ENCODE measurements at regions not wholly inside any gene's neighbourhood (a gene's known extent, or its start where the extent isn't known, plus 50 kb on each side); places are given as distances from the start of the nearest gene placed in this dataset.

DNA sequence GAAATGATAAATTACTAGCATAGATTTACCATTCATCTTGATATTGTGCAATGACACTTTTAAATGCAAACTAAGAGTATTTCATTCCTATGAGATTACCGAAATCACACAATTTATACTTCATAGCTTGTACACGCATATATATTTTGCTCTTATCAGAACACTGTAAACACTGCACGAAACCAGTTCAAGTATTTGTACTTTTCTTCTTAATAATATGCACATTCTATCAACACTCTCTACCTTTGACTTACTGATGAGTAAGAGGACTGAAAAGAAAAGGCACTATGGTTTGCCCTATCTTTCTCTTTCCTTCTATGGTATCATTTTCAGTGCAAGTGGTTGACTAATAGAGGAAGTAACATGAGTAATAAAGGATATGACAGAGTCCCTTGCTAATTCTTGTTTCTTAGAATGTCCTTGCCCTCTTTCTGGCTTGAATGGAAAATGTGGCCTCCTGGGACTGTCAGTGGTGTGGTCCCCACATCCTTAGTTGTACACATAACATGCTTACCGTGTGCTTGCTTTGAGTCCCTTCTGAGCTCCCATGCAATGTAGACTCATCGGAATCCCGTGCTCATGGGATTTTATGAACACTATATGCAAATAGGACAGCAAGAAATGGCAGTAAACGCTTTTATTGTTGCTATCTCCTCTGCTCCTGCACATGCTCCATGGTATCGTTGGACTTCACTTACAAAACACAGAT is 363.5 kb upstream of the TNP1 start:
- no peaks in the 10 kb centered on the region for H3K36me3 ChIP-seq (replicated peaks; ENCODE audit: insufficient read depth, low read depth)
- no peaks in the 10 kb centered on the region for H3K27me3 ChIP-seq
- no peak overlapping the region for H3K4me3 ChIP-seq
- H3K9me2 ChIP-seq (replicated peaks; ENCODE audit: insufficient read depth) = no peaks in the 10 kb centered on the region
- H3K4me2 ChIP-seq = no peak overlapping the region
- H3K4me1 ChIP-seq (ENCODE audit: insufficient read depth) = no peaks in the 10 kb centered on the region
- no peak overlapping the region for H2AFZ ChIP-seq
- DNase-seq (ENCODE audit: low spot score) = no peak
- H3K27ac ChIP-seq = peak overlapping the region; percentile 82
- TF ChIP-seq EZH2phosphoT487 (IDR thresholded peaks at IDR 0.05; ENCODE audit: low read depth, severe bottlenecking, unreplicated experiment) (no peak), EZH2 (IDR thresholded peaks at IDR 0.05; ENCODE audit: borderline replicate concordance) (no peak)
- TF ChIP-seq, protein P1, sequence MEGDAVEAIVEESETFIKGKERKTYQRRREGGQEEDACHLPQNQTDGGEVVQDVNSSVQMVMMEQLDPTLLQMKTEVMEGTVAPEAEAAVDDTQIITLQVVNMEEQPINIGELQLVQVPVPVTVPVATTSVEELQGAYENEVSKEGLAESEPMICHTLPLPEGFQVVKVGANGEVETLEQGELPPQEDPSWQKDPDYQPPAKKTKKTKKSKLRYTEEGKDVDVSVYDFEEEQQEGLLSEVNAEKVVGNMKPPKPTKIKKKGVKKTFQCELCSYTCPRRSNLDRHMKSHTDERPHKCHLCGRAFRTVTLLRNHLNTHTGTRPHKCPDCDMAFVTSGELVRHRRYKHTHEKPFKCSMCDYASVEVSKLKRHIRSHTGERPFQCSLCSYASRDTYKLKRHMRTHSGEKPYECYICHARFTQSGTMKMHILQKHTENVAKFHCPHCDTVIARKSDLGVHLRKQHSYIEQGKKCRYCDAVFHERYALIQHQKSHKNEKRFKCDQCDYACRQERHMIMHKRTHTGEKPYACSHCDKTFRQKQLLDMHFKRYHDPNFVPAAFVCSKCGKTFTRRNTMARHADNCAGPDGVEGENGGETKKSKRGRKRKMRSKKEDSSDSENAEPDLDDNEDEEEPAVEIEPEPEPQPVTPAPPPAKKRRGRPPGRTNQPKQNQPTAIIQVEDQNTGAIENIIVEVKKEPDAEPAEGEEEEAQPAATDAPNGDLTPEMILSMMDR (IDR thresholded peaks at IDR 0.05; ENCODE audit: poor library complexity) = no peak
- 82% methylated on average over 8 of the region's 8 CpGs for WGBS (ENCODE audit: low lambda C conversion rate, missing lambda C conversion rate)
- no peaks in the 10 kb centered on the region for H3K9me3 ChIP-seq (ENCODE audit: low read depth)
- H3K79me2 ChIP-seq = no peaks in the 10 kb centered on the region
- H4K20me1 ChIP-seq (ENCODE audit: insufficient read depth, poor library complexity, severe bottlenecking) = no peaks in the 10 kb centered on the region

DNA sequence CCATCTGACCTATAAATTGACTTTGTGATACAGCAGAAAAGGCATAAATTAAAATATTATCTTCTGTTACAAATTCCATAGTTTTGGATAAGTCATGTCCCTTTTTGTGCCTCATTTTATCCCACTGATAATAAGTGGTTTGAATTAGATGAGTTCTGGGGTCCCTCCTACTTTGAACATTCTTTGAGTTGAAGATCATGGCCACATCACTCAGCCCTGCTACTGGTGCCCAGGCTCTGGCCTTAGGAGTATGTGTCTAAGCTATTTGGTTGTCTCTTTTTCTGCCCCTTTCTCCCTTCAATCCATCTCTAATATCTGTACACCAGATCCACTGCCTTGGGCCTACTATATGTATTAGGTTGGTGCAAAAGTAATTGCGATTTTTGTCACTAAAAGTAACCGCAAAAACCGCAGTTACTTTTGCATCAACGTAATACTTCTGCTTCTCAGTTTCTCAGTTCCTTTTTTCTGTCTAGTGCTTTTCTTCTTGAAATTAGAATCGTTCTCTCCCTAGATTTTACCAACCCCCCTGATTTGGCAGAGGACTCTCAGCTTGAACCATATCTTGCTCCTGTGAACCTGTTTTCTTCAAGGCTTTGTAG is 362.5 kb upstream of the TNP1 start:
- no peaks in the 10 kb centered on the region for H4K20me1 ChIP-seq (ENCODE audit: insufficient read depth, poor library complexity, severe bottlenecking)
- no peaks in the 10 kb centered on the region for H3K9me2 ChIP-seq (replicated peaks; ENCODE audit: insufficient read depth)
- H3K4me2 ChIP-seq = no peak overlapping the region
- peak overlapping the region; percentile 59 for H3K27ac ChIP-seq
- no peaks in the 10 kb centered on the region for H3K79me2 ChIP-seq
- WGBS (ENCODE audit: low lambda C conversion rate, missing lambda C conversion rate) = 97% methylated on average over 5 of the region's 5 CpGs
- H2AFZ ChIP-seq = no peak overlapping the region
- H3K4me1 ChIP-seq (ENCODE audit: insufficient read depth) = no peaks in the 10 kb centered on the region
- TF ChIP-seq, protein P1 (IDR thresholded peaks at IDR 0.05; ENCODE audit: poor library complexity) = no peak
- TF ChIP-seq EZH2phosphoT487 (IDR thresholded peaks at IDR 0.05; ENCODE audit: low read depth, severe bottlenecking, unreplicated experiment) (no peak), EZH2 (IDR thresholded peaks at IDR 0.05; ENCODE audit: borderline replicate concordance) (no peak)
- DNase-seq (ENCODE audit: low spot score) = no peak
- H3K27me3 ChIP-seq = no peaks in the 10 kb centered on the region
- no peaks in the 10 kb centered on the region for H3K36me3 ChIP-seq (replicated peaks; ENCODE audit: insufficient read depth, low read depth)
- H3K4me3 ChIP-seq = no peak overlapping the region
- H3K9me3 ChIP-seq (ENCODE audit: low read depth) = no peaks in the 10 kb centered on the region

DNA sequence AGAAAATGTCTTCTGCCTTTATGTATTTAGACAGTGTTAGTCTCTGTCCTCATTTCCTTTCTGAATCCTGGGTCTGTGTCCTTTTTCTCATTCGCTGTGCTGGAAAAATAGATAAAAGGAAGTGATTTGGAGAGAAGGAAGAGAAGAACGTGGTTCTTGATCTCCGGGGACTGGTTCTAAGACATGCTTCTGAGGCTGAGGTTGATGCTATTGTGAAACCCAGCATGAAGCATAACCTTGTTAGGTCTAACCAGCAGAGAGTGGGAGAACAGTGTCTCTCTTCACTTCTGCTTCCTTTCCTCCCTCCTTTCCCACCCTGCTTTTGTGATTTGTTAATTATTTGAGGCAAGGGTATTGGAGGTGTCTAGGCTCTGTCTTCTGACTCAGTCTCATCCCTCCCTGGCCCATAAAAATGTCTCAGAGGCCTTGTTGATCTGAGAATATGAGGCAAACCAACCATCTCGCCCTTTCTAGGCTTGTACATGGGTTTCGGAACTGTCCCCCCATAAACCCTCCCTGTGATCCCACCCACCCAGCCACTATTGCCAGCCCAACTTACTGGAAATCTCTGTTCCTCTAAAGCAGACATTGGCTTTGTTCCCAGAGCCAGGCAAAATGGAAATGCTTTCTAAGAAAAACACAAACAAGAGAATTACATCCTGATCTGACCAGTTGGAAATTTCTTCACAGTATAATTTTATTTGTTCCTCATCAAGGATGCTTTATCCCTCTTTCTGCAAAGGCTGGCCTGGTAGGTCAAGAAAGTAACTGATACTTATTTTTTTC is 360.6 kb upstream of the TNP1 start:
- TF ChIP-seq, protein P1 (IDR thresholded peaks at IDR 0.05; ENCODE audit: poor library complexity) = no peak
- TF ChIP-seq EZH2phosphoT487 (IDR thresholded peaks at IDR 0.05; ENCODE audit: low read depth, severe bottlenecking, unreplicated experiment) (no peak), EZH2 (IDR thresholded peaks at IDR 0.05; ENCODE audit: borderline replicate concordance) (no peak)

More for the DNA sequence above, 360.6 kb upstream of the TNP1 start:
- Histone ChIP-seq H3K9me3 (ENCODE audit: low read depth) (no peaks in the 10 kb centered on the region), H3K27ac (peak overlapping the region; percentile 21), H3K4me3 (no peak overlapping the region), H4K20me1 (ENCODE audit: insufficient read depth, poor library complexity, severe bottlenecking) (no peaks in the 10 kb centered on the region), H3K36me3 (replicated peaks; ENCODE audit: insufficient read depth, low read depth) (no peaks in the 10 kb centered on the region), H3K9me2 (replicated peaks; ENCODE audit: insufficient read depth) (no peaks in the 10 kb centered on the region), H3K79me2 (no peaks in the 10 kb centered on the region), H2AFZ (no peak overlapping the region), H3K27me3 (no peaks in the 10 kb centered on the region), H3K4me2 (no peak overlapping the region), H3K4me1 (ENCODE audit: insufficient read depth) (no peaks in the 10 kb centered on the region)
- DNase-seq (ENCODE audit: low spot score) = peak; percentile 31
- WGBS (ENCODE audit: low lambda C conversion rate, missing lambda C conversion rate) = 85% methylated on average over 5 of the region's 5 CpGs
